ENCODE measurements at regions not wholly inside any gene's neighbourhood (a gene's known extent, or its start where the extent isn't known, plus 50 kb on each side); places are given as distances from the start of the nearest gene placed in this dataset.
"Not testable (repeated sequence)": the region's sequence is repeated elsewhere in the genome, so short reads cannot be mapped to it uniquely, and the experiment has no call there.

GRCh38 chr15:62218841-62219240 lies 53.8 kb upstream of the C2CD4B start:
- DNase-seq = no peak

GRCh38 chr15:62219799-62220198 lies 54.7 kb upstream of the C2CD4B start:
- no peak for DNase-seq

GRCh38 chr15:62223020-62223419 lies 57.9 kb upstream of the C2CD4B start:
- no peak for DNase-seq

DNA sequence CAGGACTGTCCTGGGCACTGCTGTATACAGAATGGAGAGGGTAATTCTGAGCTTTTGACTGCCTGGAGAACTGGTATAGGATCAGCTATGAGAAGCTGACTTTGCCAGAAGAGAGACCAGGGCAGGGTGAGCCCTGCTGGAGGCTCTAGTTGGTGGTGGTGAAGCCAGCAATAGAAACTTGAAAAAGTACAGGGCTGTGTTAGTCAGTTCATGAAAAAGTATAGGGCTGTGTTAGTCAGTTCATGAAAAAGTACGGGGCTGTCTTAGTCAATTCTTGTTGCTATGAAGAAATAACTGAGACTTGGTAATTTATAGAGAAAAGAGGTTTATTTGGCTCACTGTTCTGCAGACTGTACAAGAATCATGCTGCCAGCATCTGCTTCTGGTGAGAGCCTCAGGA lies 63.5 kb upstream of the C2CD4B start:
- DNase-seq = no peak

- no peak for DNase-seq
Measured at GRCh38 chr15:62231856-62232255, 66.8 kb upstream of the C2CD4B start.

- no peak for DNase-seq
Measured at GRCh38 chr15:62240121-62241096, 75.3 kb upstream of the C2CD4B start.

GRCh38 chr15:62241135-62241770 lies 76.2 kb upstream of the C2CD4B start:
- no peak for DNase-seq

DNA sequence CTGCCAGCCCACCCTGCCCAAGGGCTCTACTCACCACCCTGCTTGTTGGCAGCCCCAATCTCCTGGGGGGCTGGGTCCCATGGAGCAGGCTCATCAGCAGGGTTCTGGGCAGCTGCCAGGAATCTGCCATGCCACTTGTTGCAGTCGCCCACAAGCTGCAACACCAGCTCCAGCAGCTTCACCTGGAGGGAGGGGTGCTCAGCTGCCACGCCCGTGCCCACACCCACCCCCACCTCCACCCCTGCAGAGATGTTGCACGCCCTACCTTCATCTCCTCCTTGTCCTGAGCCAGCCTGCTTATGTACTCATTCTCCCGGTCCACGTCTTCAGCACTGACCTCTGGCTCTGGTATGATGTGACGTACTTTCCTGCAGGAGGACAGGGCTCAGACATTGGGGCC lies 77.9 kb upstream of the C2CD4B start:
- DNase-seq = no peak

GRCh38 chr15:62244762-62245161 lies 79.7 kb upstream of the C2CD4B start:
- no peak for DNase-seq

DNA sequence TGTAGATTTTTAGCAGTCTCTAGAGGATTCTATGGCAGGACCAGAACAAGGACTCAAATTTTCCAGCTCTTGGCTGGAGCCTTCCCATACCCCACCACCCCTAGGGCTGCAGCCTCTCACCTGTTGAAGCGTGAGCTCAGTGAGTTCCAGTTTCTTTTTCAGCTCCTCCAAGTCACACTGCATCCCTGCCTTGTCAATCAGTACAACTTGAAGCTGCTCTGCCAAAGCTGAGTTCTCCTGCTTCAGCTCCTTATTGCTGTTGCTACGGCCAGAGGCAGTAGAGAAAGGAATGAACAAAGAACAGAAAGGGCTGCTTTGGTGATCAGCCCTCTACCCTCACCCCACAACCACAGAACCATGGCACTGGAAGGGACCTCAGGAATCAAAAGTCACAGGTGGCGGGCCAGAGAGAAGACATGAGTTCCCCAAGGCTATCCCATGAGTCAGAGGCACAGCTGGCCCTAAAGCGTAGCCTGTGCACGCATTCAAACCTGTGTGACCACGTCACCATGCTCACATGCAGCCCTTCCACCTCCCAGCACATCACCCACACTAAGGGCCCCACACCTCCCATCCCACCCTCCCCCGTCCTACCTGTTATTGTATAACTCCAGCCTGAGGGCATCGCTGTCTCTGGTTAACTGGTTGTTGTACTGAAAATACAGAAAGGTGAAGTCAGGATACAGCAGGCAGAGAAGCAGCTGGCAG lies 83.3 kb upstream of the C2CD4B start:
- DNase-seq = no peak

- no peak for DNase-seq
Measured at GRCh38 chr15:62249501-62249900, 84.4 kb upstream of the C2CD4B start.

- no peak for DNase-seq
Measured at GRCh38 chr15:62250186-62250585, 85.1 kb upstream of the C2CD4B start.

DNA sequence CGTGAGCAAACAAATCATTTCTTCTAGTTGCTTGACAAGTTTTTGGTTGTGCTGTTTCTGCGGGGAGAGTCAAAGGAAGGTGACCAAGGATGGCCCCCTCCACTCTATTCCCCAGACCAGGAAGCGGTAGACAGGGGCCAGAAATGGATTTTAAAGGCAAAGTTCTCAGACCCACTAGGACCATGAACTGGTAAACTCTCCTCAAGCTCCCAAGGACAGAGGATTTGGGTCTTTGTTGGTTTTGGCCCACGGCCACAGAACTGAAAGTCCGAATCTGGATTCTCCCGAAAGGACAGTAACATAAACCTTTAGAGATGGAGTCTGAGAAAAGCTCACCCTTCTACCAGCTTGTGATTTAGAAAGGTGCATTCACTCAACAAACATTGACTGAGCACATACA lies 85.9 kb upstream of the C2CD4B start:
- no peak for DNase-seq

DNA sequence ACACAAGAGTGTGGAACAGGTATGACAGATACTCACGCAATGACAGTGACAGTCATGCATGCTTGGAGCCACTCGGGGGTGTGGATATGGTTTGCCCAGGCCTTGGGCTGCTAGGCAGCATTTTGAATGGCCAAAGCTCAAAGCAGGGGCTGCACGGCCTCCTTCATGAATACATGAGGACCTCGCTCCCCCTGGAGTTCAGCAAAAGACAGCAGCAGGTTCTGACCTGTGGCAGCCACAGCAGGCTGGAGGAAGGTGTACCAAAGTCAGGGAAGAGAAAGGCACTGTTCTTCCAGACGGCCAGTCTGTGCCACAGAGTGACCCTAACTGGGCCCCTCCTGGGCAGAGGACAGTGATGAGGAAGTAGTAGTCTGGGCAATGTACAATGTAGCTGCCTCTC lies 88.2 kb upstream of the C2CD4B start:
- no peak for DNase-seq

DNA sequence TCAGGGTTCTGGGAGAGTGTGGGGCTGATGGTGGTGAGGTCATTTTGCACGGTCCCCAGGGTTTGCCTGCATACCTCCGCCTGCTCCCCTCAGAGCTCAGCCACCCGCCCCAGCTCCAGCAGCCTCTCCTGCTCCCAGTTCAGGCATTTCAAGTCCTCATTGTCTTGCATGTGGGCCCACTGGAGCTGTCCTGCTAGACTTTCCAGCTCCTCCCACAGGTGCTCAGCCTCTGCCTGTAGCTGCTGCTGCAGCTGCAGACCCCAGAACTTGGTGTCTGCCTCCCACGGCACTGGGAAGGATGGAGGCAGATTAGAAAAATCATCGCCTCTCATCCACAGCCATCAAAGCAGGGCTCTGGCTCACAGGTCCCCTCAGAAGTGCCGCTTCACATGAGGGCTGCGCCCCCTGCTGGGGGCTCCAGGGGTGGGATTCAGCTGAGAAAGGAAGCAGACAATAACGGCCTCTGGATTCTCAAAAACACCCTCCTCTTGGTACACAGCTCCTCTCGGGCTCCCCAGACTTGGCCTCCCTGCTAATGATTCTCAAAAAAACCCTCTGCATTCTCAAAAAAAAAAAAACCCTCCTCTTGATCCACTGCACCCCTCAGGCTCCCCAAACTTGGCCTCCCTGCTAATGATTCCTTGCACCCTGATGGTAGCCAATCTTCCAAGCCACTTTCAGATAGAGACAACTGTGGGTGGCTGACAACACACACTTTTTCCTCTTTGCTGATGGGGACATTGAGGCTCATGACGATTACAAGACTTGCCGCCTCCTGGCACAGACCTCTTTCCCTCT lies 89.3 kb upstream of the C2CD4B start:
- DNase-seq = no peak

GRCh38 chr15:62256430-62256829 lies 91.3 kb upstream of the C2CD4B start:
- not testable (repeated sequence) for DNase-seq

DNA sequence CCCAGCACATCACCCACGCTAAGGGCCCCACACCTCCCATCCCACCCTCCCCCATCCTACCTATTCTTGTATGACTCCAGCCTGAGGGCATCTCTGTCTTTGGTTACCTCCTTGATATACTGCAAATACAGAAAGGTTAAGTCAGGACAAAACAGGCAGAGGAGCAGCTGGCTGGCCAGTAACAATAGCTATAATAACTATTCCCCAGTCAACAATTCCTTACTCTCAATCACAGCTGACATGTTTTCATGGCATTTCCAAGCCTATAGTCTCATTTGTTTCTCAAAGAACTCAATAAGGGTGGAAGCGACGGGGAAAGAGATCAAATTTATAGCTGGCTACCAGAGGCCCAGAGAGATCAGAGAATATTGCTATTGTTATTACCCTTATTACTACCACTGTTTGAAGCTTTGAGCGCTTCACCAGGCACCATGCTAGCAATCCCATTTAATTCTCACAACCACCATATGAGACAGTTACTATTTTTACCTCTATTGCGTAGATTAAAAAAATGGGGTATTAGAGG lies 93.0 kb upstream of the C2CD4B start:
- no peak for DNase-seq

GRCh38 chr15:62262305-62262941 lies 97.3 kb upstream of the C2CD4B start:
- no peak for DNase-seq

GRCh38 chr15:62264196-62264595 lies 99.1 kb upstream of the C2CD4B start:
- no peak for DNase-seq

- no peak for DNase-seq
Measured at GRCh38 chr15:62269504-62269903, 104.4 kb upstream of the C2CD4B start.

DNA sequence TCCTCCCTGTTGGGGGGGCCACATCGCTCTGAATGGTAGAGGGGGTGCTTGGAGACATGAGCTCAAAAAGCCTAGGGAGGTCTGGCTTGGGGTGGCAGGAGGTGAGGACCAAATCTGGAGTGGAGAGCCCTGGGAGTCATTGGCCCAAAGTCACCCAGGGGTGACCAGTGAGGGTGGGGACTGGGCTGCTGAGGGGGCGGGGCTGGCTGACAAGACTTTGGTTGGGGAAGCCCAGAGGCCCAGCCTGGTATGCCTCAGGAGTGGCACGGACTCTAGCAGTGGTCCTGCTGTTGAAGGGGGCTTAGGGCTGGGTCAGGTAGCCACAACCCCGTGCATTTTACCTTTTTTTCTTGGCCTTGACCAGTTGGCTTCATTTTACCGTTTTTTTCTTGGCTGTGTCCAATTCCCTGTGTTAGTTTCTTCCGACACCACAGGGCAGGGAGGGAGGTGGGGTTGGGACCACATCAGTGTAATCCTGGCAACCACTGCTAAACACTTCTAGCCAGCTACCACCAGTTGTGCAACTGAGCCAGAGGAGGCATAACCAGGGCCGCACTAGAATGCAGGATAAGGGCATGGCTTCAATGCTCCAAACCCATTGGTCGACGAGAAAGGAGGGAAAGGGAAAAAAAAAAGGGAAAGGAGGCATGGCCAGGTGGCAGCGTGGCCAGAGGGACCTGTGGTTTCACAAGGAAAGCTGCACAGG lies 105.3 kb upstream of the C2CD4B start:
- no peak for DNase-seq

Measured in NCI-H510A treated with DMSO at 0.1 percent for 48 hours (cell line).